ENCODE measurements at regions not wholly inside any gene's neighbourhood (a gene's known extent, or its start where the extent isn't known, plus 50 kb on each side); places are given as distances from the start of the nearest gene placed in this dataset.

- no peak overlapping the region for H3K27ac Mint-ChIP-seq (ENCODE audit: unreplicated experiment)
- H3K4me3 Mint-ChIP-seq (ENCODE audit: unreplicated experiment): no peak overlapping the region
- no peaks in the 10 kb centered on the region for H3K4me1 Mint-ChIP-seq (ENCODE audit: unreplicated experiment)
- TF ChIP-seq CTCF (IDR thresholded peaks at IDR 0.05; ENCODE audit: unreplicated experiment): no peak
- no peaks in the 10 kb centered on the region for H3K27me3 Mint-ChIP-seq (ENCODE audit: unreplicated experiment)
- H3K9me3 Mint-ChIP-seq (ENCODE audit: unreplicated experiment): no peaks in the 10 kb centered on the region
- DNase-seq (ENCODE audit: low spot score): no peak
- H3K36me3 Mint-ChIP-seq (ENCODE audit: low read depth, unreplicated experiment): no peaks in the 10 kb centered on the region
Measured at GRCh38 chr3:29099775-29100174, 181.1 kb upstream of the RBMS3 start.

GRCh38 chr3:29100292-29100691 is 180.6 kb upstream of the RBMS3 start:
- Mint-ChIP-seq H3K4me1 (ENCODE audit: unreplicated experiment) (no peaks in the 10 kb centered on the region), H3K27me3 (ENCODE audit: unreplicated experiment) (no peaks in the 10 kb centered on the region), H3K36me3 (ENCODE audit: low read depth, unreplicated experiment) (no peaks in the 10 kb centered on the region), H3K4me3 (ENCODE audit: unreplicated experiment) (no peak overlapping the region), H3K27ac (ENCODE audit: unreplicated experiment) (no peak overlapping the region), H3K9me3 (ENCODE audit: unreplicated experiment) (no peaks in the 10 kb centered on the region)
- no peak for DNase-seq (ENCODE audit: low spot score)
- TF ChIP-seq CTCF (IDR thresholded peaks at IDR 0.05; ENCODE audit: unreplicated experiment): no peak

- H3K27ac Mint-ChIP-seq (ENCODE audit: unreplicated experiment): no peak overlapping the region
- peaks cover 15% of the 10 kb centered on the region for H3K4me1 Mint-ChIP-seq (ENCODE audit: unreplicated experiment)
- no peak for TF ChIP-seq CTCF (IDR thresholded peaks at IDR 0.05; ENCODE audit: unreplicated experiment)
- no peak overlapping the region for H3K4me3 Mint-ChIP-seq (ENCODE audit: unreplicated experiment)
- no peaks in the 10 kb centered on the region for H3K9me3 Mint-ChIP-seq (ENCODE audit: unreplicated experiment)
- no peaks in the 10 kb centered on the region for H3K27me3 Mint-ChIP-seq (ENCODE audit: unreplicated experiment)
- no peaks in the 10 kb centered on the region for H3K36me3 Mint-ChIP-seq (ENCODE audit: low read depth, unreplicated experiment)
- DNase-seq (ENCODE audit: low spot score): peak; percentile 20
Measured at GRCh38 chr3:29128001-29128400, 152.9 kb upstream of the RBMS3 start.

GRCh38 chr3:29137601-29138000 is 143.3 kb upstream of the RBMS3 start:
- no peak for DNase-seq (ENCODE audit: low spot score)
- peaks cover 3% of the 10 kb centered on the region for H3K4me1 Mint-ChIP-seq (ENCODE audit: unreplicated experiment)
- no peak for TF ChIP-seq CTCF (IDR thresholded peaks at IDR 0.05; ENCODE audit: unreplicated experiment)
- no peaks in the 10 kb centered on the region for H3K36me3 Mint-ChIP-seq (ENCODE audit: low read depth, unreplicated experiment)
- H3K4me3 Mint-ChIP-seq (ENCODE audit: unreplicated experiment): no peak overlapping the region
- H3K9me3 Mint-ChIP-seq (ENCODE audit: unreplicated experiment): no peaks in the 10 kb centered on the region
- H3K27ac Mint-ChIP-seq (ENCODE audit: unreplicated experiment): no peak overlapping the region
- no peaks in the 10 kb centered on the region for H3K27me3 Mint-ChIP-seq (ENCODE audit: unreplicated experiment)

- no peak for TF ChIP-seq CTCF (IDR thresholded peaks at IDR 0.05; ENCODE audit: unreplicated experiment)
- Mint-ChIP-seq H3K27me3 (ENCODE audit: unreplicated experiment) (no peaks in the 10 kb centered on the region), H3K36me3 (ENCODE audit: low read depth, unreplicated experiment) (no peaks in the 10 kb centered on the region), H3K27ac (ENCODE audit: unreplicated experiment) (no peak overlapping the region), H3K4me1 (ENCODE audit: unreplicated experiment) (peaks cover 5% of the 10 kb centered on the region), H3K9me3 (ENCODE audit: unreplicated experiment) (no peaks in the 10 kb centered on the region), H3K4me3 (ENCODE audit: unreplicated experiment) (no peak overlapping the region)
- DNase-seq (ENCODE audit: low spot score): no peak
Measured at GRCh38 chr3:29138171-29138570, 142.7 kb upstream of the RBMS3 start.
